ENCODE measurements at regions not wholly inside any gene's neighbourhood (a gene's known extent, or its start where the extent isn't known, plus 50 kb on each side); places are given as distances from the start of the nearest gene placed in this dataset.
"Not testable (repeated sequence)": the region's sequence is repeated elsewhere in the genome, so short reads cannot be mapped to it uniquely, and the experiment has no call there.

DNA sequence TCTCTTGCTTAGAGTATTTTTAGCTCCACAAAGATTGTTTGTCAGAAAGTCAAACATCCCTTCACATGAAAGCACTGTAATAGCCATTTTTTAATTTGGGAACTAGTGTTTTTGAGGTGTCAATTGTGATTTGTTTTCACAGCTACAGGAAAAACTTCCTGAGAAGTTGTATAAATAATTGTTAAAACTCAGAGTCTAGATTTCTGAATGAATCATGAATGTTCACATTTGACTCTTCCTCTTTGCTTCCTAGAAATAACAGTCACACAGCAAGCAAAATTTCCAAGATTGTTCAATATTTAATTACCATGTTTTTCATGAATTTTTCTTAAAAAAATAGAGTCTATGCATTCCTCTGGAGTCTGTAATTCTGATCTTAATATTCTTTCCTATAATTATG lies 156.9 kb upstream of the SLC7A11 start:
- no peak overlapping the region for H3K27ac ChIP-seq (ENCODE audit: low read length)
- ATAC-seq (no peak), DNase-seq (no peak)

DNA sequence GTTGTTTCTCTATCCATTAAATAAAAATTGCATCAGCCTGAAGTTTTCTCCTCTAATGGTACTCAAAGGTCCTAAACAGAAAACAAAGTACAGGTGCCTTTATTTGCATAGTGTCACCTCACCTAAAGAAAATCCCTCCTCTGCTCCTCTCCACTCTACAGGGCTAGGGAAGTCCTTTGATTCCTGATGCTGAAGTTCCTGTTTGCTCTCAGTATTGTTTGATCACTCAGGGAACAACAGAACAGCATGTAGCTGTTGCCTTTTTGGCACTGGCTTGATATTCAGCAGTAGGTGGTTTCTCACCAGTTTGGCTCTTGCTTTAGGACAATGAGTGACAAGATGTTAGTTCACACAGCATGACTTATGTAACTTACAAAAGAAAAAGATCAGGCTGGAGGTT lies 156.2 kb upstream of the SLC7A11 start:
- no peaks in the 10 kb centered on the region for H3K9me3 ChIP-seq (ENCODE audit: control insufficient read depth, low read length)
- peaks cover 1% of the 10 kb centered on the region for H3K4me1 ChIP-seq (ENCODE audit: control insufficient read depth, insufficient read depth, low read length)
- intact Hi-C loops (cut with DNase I): no loop called here
- H3K27ac ChIP-seq (ENCODE audit: low read length): no peak overlapping the region
- H3K27me3 ChIP-seq (ENCODE audit: control insufficient read depth, insufficient read depth): no peaks in the 10 kb centered on the region
- DNase-seq (no peak), ATAC-seq (peak; percentile 66 to 81)
- no peak overlapping the region for H3K4me3 ChIP-seq (ENCODE audit: low read length)

More for the DNA sequence above, 156.9 kb upstream of the SLC7A11 start:
- Histone ChIP-seq H3K4me1 (ENCODE audit: control insufficient read depth, insufficient read depth, low read length) (peaks cover 1% of the 10 kb centered on the region), H3K9me3 (ENCODE audit: control insufficient read depth, low read length) (no peaks in the 10 kb centered on the region), H3K4me3 (ENCODE audit: low read length) (no peak overlapping the region), H3K27me3 (ENCODE audit: control insufficient read depth, insufficient read depth) (no peaks in the 10 kb centered on the region)
- intact Hi-C loops (cut with DNase I): no loop called here

DNA sequence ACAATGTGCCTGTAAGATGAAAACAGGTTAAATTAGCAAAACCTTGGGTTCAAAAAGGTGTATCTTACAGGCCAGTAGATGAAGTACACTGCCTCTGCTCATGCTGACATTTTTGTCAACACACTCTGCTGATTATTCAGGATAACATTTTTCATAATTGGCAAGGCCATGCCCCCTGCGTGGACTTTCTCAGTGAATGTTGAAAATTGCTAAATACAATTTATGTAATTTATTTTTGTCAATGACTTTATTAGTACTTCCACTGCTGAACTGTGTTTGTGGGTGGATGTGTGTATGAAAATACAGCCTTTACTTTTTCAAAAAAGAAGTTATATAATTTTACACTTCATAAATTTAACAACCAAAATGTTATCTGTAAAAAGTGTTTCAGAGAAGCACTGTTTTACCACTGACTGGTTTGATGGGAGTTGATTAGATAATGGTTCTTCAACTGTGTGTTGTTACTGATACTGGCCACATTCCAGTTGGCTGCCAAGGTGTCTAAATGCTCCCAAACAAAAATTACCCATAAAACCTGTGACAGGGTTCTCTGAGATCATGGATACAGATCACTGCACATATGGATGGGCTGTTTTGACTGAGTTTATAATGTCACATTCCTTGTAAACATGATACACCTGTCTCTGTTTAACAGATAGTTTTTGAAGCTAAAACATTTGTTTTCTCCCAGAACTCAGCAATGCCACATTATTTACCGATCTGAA lies 151.9 kb upstream of the SLC7A11 start:
- DNase-seq (no peak), ATAC-seq (no peak)
- no peaks in the 10 kb centered on the region for H3K27me3 ChIP-seq (ENCODE audit: control insufficient read depth, insufficient read depth)
- intact Hi-C loops (cut with DNase I): no loop called here
- H3K4me1 ChIP-seq (ENCODE audit: control insufficient read depth, insufficient read depth, low read length): peaks cover 1% of the 10 kb centered on the region
- no peaks in the 10 kb centered on the region for H3K9me3 ChIP-seq (ENCODE audit: control insufficient read depth, low read length)
- H3K4me3 ChIP-seq (ENCODE audit: low read length): no peak overlapping the region
- 59% methylated on average over 2 of the region's 2 CpGs for WGBS
- H3K27ac ChIP-seq (ENCODE audit: low read length): no peak overlapping the region

DNA sequence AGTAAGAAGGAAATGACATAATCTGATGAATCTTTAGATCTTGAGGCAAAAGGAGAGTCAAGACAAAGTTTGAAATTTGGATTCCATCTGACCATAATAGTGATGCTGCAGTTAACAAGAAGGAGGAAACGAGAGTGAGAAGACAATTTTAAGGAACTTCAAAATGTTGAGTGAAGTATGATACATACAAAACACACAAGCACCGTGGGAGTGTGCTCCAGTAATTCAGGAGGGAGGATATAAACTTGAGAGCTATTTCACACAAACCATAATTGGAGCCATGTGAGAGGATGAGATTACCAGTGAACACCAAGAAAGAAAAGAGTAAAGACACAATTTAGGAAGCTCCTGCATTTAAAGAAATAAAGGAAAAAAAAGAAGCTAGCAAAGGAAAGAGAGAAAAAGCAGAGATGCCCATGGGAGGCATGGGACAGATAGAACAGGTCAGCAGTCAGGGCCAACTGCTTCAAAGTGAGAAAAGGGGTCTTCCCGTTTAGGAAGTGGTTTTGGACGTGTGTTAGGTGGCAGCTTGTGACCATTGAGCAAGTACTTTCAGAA lies 150.7 kb upstream of the SLC7A11 start:
- intact Hi-C loops (cut with DNase I): no loop called here
- Histone ChIP-seq H3K27ac (ENCODE audit: low read length) (no peak overlapping the region), H3K4me1 (ENCODE audit: control insufficient read depth, insufficient read depth, low read length) (peaks cover 1% of the 10 kb centered on the region), H3K9me3 (ENCODE audit: control insufficient read depth, low read length) (no peaks in the 10 kb centered on the region), H3K4me3 (ENCODE audit: low read length) (no peak overlapping the region), H3K27me3 (ENCODE audit: control insufficient read depth, insufficient read depth) (no peaks in the 10 kb centered on the region)
- 62% methylated on average over 4 of the region's 4 CpGs for WGBS
- ATAC-seq (no peak), DNase-seq (no peak)

DNA sequence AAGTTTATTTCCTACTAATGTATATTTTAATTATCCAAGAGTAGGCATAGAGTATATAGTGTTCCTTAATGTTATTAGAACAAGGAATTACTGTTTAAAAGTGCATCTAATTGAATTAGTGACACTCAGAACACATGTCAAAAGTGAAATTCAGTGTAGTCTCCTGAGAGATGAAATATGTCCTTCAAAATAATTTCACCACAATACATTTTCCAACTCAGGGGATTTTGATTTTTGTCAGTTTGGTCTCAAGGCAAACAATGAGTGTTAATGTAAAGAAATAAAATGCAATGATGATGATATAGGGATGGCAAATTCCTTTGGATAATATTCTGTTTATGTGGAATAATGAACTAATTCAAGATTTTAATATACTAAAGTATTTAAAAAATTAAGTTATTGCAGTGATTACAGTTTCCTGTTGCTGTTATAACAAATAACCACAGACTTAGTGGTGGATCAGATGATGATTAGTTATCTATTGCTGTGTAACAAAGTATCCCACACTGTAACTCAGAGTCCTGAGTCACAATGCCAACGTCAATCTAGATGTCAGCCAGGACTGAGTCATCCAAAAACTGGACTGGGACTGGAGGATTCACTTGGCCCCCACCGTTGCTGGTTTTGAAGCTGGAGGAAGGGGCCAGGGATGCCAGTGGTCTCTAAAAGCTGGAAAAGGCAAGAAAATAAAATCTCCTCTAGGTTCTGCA lies 148.0 kb upstream of the SLC7A11 start:
- no peak for ATAC-seq
- WGBS: 41% methylated on average over 2 of the region's 2 CpGs

DNA sequence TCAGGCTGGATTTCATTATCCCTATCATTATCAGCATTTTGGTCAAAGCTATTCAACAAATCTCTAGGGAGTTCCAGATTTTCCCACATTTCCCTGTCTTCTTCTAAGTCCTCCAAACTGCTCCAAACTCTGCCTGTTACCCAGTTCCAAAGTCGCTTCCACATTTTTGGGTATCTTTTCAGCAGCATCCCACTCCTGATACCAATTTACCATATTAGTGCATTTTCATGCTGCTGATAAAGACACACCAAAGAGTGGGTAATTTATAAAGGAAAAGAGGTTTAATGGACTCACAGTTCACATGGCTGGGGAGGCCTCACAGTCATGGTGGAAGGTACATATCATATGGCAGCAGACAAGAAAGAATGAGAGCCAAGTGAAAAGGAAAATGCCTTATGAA lies 132.8 kb upstream of the SLC7A11 start:
- no peak for ATAC-seq
- Histone ChIP-seq H3K4me3 (ENCODE audit: low read length) (no peak overlapping the region), H3K27ac (ENCODE audit: low read length) (no peak overlapping the region), H3K9me3 (ENCODE audit: control insufficient read depth, low read length) (no peaks in the 10 kb centered on the region), H3K4me1 (ENCODE audit: control insufficient read depth, insufficient read depth, low read length) (no peaks in the 10 kb centered on the region), H3K27me3 (ENCODE audit: control insufficient read depth, insufficient read depth) (no peaks in the 10 kb centered on the region)
- WGBS: 86% methylated on average over 1 of the region's 1 CpG
- intact Hi-C loops (cut with DNase I): no loop called here
- DNase-seq: no peak

More for the DNA sequence above, 148.0 kb upstream of the SLC7A11 start:
- peaks cover 1% of the 10 kb centered on the region for H3K4me1 ChIP-seq (ENCODE audit: control insufficient read depth, insufficient read depth, low read length)
- no peaks in the 10 kb centered on the region for H3K27me3 ChIP-seq (ENCODE audit: control insufficient read depth, insufficient read depth)
- H3K27ac ChIP-seq (ENCODE audit: low read length): no peak overlapping the region
- DNase-seq: no peak
- no peaks in the 10 kb centered on the region for H3K9me3 ChIP-seq (ENCODE audit: control insufficient read depth, low read length)
- intact Hi-C loops (cut with DNase I): no loop called here
- no peak overlapping the region for H3K4me3 ChIP-seq (ENCODE audit: low read length)

DNA sequence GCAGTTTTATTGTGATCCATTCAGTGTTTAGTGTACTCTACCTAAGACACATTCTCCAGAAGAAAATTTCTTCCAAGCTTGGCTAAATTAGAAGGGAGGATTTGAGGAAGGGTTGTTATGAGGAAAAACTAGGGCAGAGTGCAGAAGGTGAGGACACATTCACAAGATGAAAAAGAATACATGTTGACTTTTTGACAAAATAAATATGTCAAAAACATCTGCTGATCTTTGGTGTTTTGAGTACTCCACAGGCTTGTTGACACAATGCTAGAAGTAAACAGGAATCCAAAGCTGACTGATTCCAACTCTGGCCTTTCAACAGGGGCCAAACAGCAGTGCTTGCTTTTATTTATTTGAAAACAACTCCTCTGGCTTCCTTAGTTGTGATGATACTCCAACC lies 125.8 kb upstream of the SLC7A11 start:
- Histone ChIP-seq H3K4me1 (ENCODE audit: control insufficient read depth, insufficient read depth, low read length) (no peaks in the 10 kb centered on the region), H3K27ac (ENCODE audit: low read length) (no peak overlapping the region), H3K9me3 (ENCODE audit: control insufficient read depth, low read length) (no peaks in the 10 kb centered on the region), H3K27me3 (ENCODE audit: control insufficient read depth, insufficient read depth) (no peaks in the 10 kb centered on the region), H3K4me3 (ENCODE audit: low read length) (no peak overlapping the region)
- ATAC-seq: no peak
- DNase-seq: no peak
- intact Hi-C loops (cut with DNase I): no loop called here

DNA sequence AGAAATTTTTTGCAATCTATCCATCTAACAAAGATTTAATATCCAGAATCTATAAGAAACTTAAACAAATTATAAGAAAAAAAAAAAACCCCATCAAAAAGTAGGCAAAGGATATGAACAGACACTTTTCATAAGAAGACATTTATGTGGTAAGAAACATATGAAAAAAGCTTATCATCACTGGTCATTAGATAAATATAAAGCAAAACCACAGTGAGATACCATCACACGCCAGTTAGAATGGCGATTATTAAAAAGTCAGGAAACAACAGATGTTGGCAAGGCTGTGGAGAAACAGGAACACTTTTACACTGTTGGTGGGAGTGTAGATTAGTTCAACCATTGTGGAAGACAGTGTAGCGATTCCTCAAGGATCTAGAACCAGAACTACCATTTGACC lies 110.3 kb upstream of the SLC7A11 start:
- H3K9me3 ChIP-seq (ENCODE audit: control insufficient read depth, low read length); H3K4me3 ChIP-seq (ENCODE audit: low read length); ATAC-seq; intact Hi-C loops (cut with DNase I); H3K27me3 ChIP-seq (ENCODE audit: control insufficient read depth, insufficient read depth); DNase-seq; H3K4me1 ChIP-seq (ENCODE audit: control insufficient read depth, insufficient read depth, low read length); H3K27ac ChIP-seq (ENCODE audit: low read length): not testable (repeated sequence)
- 88% methylated on average over 3 of the region's 3 CpGs for WGBS

DNA sequence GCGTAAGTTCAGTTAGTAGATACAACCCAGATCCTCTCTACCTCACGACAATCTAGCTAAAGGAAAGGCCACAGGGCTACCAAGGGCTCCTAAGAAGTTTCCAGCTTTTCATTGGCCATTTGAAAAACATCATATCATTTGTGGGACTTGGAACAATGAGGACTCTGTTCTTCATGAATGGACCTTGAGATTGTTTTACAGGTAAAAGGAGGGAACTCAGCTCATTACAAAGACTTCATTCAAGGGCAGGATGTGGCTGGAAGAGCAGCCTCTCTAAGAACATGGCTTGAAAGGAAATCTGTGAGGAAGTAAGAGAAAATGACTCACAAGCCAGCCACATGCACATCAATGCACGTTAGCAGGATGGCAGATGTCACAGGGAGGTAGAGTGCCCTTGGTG lies 105.9 kb upstream of the SLC7A11 start:
- Histone ChIP-seq H3K4me1 (ENCODE audit: control insufficient read depth, insufficient read depth, low read length) (no peaks in the 10 kb centered on the region), H3K27ac (ENCODE audit: low read length) (no peak overlapping the region), H3K4me3 (ENCODE audit: low read length) (no peak overlapping the region), H3K27me3 (ENCODE audit: control insufficient read depth, insufficient read depth) (no peaks in the 10 kb centered on the region), H3K9me3 (ENCODE audit: control insufficient read depth, low read length) (no peaks in the 10 kb centered on the region)
- WGBS: 60% methylated on average over 3 of the region's 3 CpGs
- ATAC-seq (no peak), DNase-seq (no peak)
- intact Hi-C loops (cut with DNase I): no loop called here

DNA sequence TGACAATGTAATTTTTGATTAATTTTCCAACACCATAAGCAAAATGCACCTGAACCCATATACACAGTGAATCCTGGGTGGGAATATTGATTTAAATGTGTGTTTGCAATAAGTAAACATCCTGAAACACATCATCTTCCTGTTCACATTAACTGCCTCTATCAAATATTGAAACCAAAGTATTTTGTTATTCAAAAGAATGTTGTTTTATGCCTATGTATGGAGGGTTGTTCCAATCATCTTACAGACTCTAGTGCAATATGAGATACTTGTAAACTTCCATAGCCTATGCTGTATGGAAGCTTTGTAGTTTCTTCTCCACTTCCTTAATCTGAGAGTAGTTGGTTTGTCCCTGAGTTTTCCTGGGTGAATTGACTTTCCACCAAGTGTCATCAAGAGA lies 105.4 kb upstream of the SLC7A11 start:
- H3K4me3 ChIP-seq (ENCODE audit: low read length): no peak overlapping the region
- no peaks in the 10 kb centered on the region for H3K9me3 ChIP-seq (ENCODE audit: control insufficient read depth, low read length)
- ATAC-seq: no peak
- intact Hi-C loops (cut with DNase I): no loop called here
- H3K27ac ChIP-seq (ENCODE audit: low read length): no peak overlapping the region
- no peak for DNase-seq
- no peaks in the 10 kb centered on the region for H3K4me1 ChIP-seq (ENCODE audit: control insufficient read depth, insufficient read depth, low read length)
- H3K27me3 ChIP-seq (ENCODE audit: control insufficient read depth, insufficient read depth): no peaks in the 10 kb centered on the region

DNA sequence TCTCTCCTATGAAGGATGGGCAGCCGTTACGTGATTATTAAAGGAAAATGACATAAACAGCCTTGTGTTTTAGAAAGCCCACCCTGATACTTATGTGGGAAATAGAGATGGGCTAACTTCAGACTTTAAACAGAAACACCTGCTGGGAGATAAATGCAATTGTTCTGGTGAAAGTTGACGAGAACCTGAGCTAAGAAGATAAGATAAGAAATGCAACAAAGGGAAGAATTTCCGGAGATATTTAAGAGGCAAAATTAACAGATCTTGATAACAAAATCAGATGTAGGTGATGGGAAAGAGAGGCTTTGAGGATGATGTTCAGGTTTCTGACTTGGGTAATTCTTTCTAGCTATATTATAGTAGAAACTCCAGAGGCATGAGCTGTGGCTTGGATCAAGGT lies 102.7 kb upstream of the SLC7A11 start:
- no peak overlapping the region for H3K4me3 ChIP-seq (ENCODE audit: low read length)
- intact Hi-C loops (cut with DNase I): no loop called here
- H3K27ac ChIP-seq (ENCODE audit: low read length): no peak overlapping the region
- H3K4me1 ChIP-seq (ENCODE audit: control insufficient read depth, insufficient read depth, low read length): no peaks in the 10 kb centered on the region
- H3K9me3 ChIP-seq (ENCODE audit: control insufficient read depth, low read length): no peaks in the 10 kb centered on the region
- DNase-seq: no peak
- 56% methylated on average over 4 of the region's 4 CpGs for WGBS
- ATAC-seq: no peak
- H3K27me3 ChIP-seq (ENCODE audit: control insufficient read depth, insufficient read depth): no peaks in the 10 kb centered on the region

All from right cardiac atrium (tissue), 5 donors.